NCI-H1436 (cell line): ENCODE measurements at regions not wholly inside any gene's neighbourhood (a gene's known extent, or its start where the extent isn't known, plus 50 kb on each side); places are given as distances from the start of the nearest gene placed in this dataset.

Experiments
- DNase-seq: peaks from one replicate; lab custom pipeline; 2025; lab: John Stamatoyannopoulos, UW

- DNase-seq = no peak
Observed at GRCh38 chr2:9105601-9106337, 100.8 kb upstream of the ASAP2 start.

GRCh38 chr2:9103663-9104277 lies 100.3 kb upstream of the MBOAT2 start:
- DNase-seq = no peak

DNA sequence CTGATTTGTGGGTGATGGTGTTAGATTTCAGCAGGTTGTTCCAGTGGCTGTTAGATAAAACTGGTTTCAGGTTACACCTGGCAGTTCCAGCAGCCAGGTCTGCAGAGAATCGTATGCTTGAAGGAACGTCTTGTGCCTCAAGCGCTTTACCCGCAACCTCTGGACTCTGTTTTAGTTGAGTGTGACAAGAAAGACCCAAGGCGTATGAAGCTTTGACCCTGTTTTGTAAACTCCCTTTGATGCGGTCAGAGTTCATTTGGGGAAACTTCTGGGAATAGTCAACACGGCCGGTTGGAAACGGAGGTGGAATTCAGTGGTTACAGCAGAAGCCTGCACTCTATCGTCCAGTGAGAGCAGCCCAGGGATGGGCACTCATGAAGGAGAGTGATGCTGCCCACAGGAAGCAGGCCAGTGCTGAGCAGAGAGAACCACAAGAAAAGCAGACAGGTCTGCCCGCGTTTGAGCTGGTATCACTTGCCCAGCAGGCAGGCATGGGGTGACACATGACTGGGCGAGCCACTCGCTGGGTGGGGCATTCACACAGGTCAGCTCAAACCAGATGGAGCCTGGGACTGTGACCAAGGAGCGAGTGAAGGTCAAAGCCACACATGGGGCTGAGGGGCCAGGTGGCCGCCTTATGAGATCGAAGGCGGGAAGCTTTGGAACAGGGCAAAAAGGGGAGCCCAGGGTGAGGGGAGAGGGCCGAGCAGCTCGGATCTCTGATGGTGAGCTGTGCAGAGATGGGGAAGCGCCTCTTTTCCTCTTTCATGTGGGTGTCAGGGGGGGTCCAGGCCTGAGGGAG lies 99.6 kb upstream of the MBOAT2 start:
- DNase-seq = no peak

DNA sequence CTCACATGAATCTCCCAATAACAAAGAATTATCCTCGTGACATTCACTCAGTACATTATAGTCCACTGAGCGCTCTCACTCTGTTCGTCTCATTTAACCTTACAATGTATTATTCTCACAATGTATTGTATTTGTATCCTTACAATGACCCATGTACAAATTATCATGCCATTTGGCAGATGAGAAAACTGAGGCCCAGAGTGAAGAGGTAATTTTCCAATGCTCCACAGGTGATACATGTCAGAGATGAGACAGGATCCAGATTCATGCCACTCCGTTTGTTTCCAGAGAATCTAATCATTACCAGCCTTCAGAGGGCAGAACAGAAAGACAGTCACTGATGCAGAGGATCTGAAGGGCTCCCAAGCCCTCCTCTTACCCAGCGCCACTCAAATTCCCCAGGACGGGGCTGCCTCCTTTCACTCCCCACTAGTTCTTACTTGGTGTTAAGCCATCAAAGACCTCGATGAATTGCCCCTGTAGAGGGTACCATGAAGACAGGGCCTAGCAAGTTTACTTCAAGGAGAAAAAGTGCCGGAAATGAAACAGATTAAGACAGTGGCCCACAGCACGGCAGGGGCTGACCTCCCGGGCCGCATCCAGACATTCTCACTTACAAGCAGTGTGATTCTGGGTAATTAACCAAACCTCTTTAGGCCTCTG lies 98.4 kb upstream of the MBOAT2 start:
- no peak for DNase-seq

GRCh38 chr2:9100080-9100876 lies 96.8 kb upstream of the MBOAT2 start:
- DNase-seq = no peak

- no peak for DNase-seq
Observed at GRCh38 chr2:9099341-9099751, 95.9 kb upstream of the MBOAT2 start.

DNA sequence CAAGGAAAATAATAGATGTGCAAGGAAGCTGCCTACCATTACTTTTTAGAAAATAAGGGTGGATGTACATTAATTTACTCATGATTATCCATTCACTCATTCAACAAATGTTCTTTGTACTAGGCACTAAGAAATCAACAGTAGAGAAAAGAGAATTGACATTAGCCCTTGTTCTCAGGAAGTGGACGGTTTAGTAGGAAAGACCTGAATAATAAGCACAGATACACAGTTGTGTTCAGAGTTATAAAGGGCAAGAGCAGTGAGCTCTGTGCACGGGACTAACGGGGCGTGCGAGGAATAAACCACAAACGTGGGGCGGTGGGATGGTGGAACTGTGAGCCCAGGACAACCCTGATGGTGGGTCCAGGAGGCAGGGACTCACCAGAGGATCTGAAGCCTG lies 94.4 kb upstream of the MBOAT2 start:
- no peak for DNase-seq

DNA sequence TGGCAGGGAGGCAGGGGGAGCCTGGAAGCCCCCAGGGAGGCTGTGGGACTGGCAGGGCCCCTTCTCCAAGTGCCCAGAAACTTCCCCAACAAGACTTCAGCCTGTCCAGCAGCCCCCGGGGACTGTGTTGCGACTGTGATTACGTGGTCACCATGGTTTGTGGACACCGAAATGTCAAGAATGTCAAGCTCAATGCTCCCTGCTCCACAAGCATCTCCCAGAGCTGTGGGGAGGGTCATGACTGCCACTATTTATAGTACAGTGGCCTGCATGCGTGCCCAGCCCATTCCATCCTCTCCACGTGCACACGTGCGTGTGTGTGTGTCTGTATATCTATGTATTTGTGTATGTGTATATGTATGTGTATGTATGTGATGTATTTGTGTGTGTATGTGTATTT lies 93.8 kb upstream of the MBOAT2 start:
- DNase-seq = no peak

GRCh38 chr2:9096761-9097160 lies 93.3 kb upstream of the MBOAT2 start:
- DNase-seq = no peak

DNA sequence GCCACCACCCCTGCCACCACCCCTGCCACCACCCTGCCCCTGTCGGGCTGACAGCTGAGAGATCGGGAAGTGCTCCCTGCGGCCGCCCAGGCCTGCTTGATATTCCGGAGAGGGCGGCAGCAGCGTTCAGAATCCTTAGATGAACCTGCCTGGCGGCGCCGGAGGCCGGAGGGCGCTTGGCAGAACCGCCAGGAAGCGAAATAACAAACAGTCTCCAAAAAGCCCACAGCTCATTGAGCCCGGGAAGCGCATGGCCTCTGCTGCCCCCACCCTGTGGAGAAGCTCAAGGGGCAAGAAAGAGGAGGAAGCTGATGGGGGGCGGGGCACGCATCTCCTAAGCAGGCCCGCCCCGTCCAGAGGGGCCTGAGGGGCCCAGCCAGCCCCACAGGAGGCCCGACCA lies 92.2 kb upstream of the MBOAT2 start:
- no peak for DNase-seq

- DNase-seq = no peak
Observed at GRCh38 chr2:9095226-9095625, 91.7 kb upstream of the MBOAT2 start.

DNA sequence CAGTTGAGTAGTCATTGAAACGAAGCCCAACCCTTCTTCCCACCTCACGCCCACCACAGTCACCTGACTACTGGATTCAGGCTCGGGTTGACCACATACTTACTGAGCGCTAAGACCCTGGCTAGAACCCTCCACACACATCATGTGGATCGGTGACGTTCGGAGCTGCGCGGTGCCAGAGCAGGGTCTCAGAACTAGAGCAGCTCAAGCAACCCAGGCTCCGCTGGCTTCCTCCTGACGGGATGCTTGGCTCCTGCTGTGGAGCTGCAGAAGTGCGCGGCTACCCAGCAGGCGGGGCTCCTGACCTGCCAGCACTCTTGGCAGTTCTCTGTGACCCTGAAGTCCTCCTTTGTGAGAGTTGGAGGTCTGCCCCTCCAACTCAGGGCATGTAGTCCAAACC lies 90.6 kb upstream of the MBOAT2 start:
- no peak for DNase-seq

GRCh38 chr2:9093324-9093723 lies 89.8 kb upstream of the MBOAT2 start:
- DNase-seq = no peak

DNA sequence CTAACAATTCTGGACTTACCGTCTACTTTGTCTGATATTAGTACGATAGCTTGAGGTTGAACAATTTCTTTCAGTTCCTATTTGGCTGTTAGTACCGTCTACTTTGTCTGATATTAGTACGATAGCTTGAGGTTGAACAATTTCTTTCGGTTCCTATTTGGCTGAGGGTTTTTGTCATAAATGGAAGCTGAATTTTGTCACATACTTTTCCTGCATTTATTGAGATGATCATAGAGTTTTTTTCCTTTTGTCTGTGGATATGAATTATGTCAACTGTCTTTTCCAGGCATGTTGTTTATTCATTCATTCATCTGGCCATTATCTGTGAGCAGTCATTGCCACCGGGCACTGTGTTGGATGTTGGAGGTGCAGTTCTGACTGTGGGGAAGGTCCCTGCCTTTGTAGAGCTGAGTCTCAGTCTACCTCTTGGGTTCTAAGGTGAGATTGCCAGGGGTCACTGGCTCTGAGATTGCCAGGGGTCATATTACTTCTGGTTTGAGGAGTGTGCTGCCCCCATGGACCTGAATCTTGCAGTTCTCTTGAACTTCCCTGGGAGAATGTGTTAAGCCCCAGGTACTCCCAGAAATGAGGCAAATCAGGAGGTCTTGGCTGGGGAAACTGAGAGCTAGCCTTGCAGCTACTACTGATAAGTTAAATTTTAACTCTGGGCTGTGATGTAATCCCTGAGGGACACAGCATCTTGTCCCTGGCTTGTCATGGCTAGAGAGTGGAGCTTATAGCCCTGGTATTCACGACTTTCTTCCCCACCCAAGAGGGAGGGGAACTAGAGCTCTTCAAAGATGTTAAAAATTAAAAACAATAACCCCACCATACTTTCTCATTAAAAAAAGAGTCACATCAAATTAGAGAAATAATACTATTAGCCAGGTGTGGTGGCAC lies 89.1 kb upstream of the MBOAT2 start:
- no peak for DNase-seq

DNA sequence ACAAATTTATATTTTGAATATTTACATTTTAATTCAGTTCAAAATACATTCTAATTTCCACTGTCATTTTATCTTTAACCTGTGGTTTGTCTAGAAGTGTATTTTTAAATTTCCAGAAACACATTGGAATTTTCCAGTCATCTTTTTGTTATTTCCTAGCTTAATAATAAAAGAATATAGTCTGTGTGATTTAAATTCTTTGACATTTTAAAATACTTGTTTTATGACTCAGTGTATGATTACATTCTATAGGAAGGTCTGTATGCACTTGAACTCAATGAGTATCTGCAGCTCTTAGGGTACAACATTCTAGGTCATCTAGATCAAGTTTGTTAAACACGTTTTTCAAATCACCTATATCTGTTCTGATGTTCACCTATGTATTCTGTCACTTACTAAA lies 88.3 kb upstream of the MBOAT2 start:
- no peak for DNase-seq

- DNase-seq = no peak
Observed at GRCh38 chr2:9089831-9090230, 86.3 kb upstream of the MBOAT2 start.

DNA sequence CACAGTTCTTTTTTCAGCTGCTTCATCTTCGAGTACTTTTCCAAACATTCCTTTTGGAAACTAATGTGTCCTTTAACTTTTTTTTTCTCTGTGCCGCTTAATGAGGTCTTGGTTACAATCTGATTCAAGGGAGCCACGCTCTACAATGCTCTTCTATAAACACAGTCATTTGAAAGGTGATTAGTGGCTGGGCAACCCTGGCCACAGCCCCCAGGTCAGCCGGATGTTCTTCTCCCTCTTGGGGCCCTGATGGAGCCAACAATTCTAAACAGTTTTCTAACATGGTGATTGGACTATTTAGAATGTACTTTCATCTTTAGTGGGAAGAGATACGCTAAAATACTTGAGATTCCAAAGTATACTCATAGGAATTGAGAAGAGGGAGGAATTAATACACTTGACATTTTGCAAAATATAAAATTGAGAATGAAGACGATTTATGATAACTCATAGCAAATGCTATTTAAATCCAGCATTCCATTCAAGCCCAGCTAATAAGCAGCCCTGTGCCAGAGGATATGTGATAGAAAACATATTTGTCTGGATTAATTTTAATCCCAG lies 83.7 kb upstream of the MBOAT2 start:
- no peak for DNase-seq

- DNase-seq = no peak
Observed at GRCh38 chr2:9086465-9086864, 83.0 kb upstream of the MBOAT2 start.

DNA sequence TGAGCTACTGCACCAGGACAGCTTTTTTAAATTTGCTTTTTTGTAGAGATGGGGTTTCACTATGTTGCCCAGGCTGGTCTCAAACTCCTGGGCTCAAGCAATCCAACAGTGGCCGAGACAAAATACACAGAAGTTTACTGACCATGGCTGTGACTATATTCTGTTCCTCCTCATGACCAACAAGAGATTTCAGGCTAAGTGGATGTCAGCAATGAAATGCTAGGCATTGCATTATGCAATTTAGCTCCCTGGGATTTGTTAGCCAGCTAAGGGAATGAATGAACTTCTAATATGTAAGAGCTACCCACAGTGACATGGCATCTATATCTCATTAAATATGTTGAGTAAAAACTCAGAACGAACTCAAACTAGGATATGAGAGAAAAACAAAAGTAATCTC lies 81.9 kb upstream of the MBOAT2 start:
- DNase-seq = no peak

GRCh38 chr2:9083287-9083686 lies 79.8 kb upstream of the MBOAT2 start:
- no peak for DNase-seq
